OCI-LY7 (cell line): ENCODE measurements at regions not wholly inside any gene's neighbourhood (a gene's known extent, or its start where the extent isn't known, plus 50 kb on each side); places are given as distances from the start of the nearest gene placed in this dataset.

Source experiments
- BruUV-seq: library from RNA; stranded (reverse); fragments of 400-500 nt; replicated peaks from 2 replicates; lab custom pipeline; 2021; lab: Mats Ljungman, UMichigan
- CTCF ChIA-PET: fragments of 300-600 bp; sonication (Branson Sonifier 250); formaldehyde crosslinking; loops from one replicate; lab custom pipeline; 2022; ENCODE audit warnings: antibody characterized with exemption; ENCODE audit not compliant: unreplicated experiment; lab: Charles Lee
- POLR2A ChIA-PET: fragments of 300-600 bp; sonication (Branson Sonifier 250); formaldehyde crosslinking; loops from one replicate; lab custom pipeline; 2022; ENCODE audit warnings: antibody characterized with exemption; lab: Charles Lee
- DNase-seq: peaks from one replicate; pipeline ENCODE4 v3.0.0-alpha.2; 2015; ENCODE audit warnings: low spot score
- H2AFZ ChIP-seq: fragments of 200-600 bp; sonication (generic), shearing (Covaris generic); 2 replicates; pipeline ENCODE4 v1.6.1; 2014; ENCODE audit warnings: mild to moderate bottlenecking, antibody characterized with exemption, low read length, moderate library complexity
- H3K27ac ChIP-seq: fragments of 200-600 bp; sonication (generic); 2 replicates; pipeline ENCODE4 v1.5.1; 2014; ENCODE audit warnings: mixed run types, low read depth, mild to moderate bottlenecking, moderate library complexity, low read length, inconsistent platforms; ENCODE audit not compliant: poor library complexity, severe bottlenecking
- H3K36me3 ChIP-seq: fragments of 200-600 bp; sonication (generic); 2 replicates; pipeline ENCODE4 v1.6.1; 2014; ENCODE audit warnings: mild to moderate bottlenecking, antibody characterized with exemption, low read length, moderate library complexity, mixed read lengths; ENCODE audit not compliant: insufficient read depth
- H3K4me1 ChIP-seq: fragments of 200-600 bp; sonication (generic); 2 replicates; pipeline ENCODE4 v1.5.1; 2014; ENCODE audit warnings: mild to moderate bottlenecking, low read length; ENCODE audit not compliant: insufficient read depth, poor library complexity, severe bottlenecking
- H3K4me2 ChIP-seq: fragments of 200-600 bp; sonication (generic); 2 replicates; pipeline ENCODE4 v1.6.1; 2014; ENCODE audit warnings: mild to moderate bottlenecking, low read length
- H3K4me3 ChIP-seq: fragments of 200-600 bp; sonication (generic); 2 replicates; pipeline ENCODE4 v1.5.1; 2014; ENCODE audit warnings: mild to moderate bottlenecking, low read depth, low read length; ENCODE audit not compliant: poor library complexity, severe bottlenecking
- H3K79me2 ChIP-seq: fragments of 200-600 bp; sonication (generic); 2 replicates; pipeline ENCODE4 v1.6.1; 2016; ENCODE audit warnings: low read depth, mild to moderate bottlenecking, low read length, moderate library complexity, mixed read lengths; ENCODE audit not compliant: insufficient read depth
- H3K9me2 ChIP-seq: fragments of 200-600 bp; sonication (generic); 2 replicates; pipeline ENCODE4 v1.6.1; 2016; ENCODE audit warnings: mild to moderate bottlenecking, low read length, mixed read lengths; ENCODE audit not compliant: insufficient read depth
- H3K9me3 ChIP-seq: fragments of 200-600 bp; sonication (generic); 2 replicates; pipeline ENCODE4 v1.6.1; 2014; ENCODE audit warnings: mild to moderate bottlenecking, mixed run types, low read length, mixed read lengths
- H4K20me1 ChIP-seq: fragments of 200-600 bp; sonication (generic); 2 replicates; pipeline ENCODE4 v1.6.1; 2014; ENCODE audit warnings: mild to moderate bottlenecking, antibody characterized with exemption, low read length, moderate library complexity, mixed read lengths; ENCODE audit not compliant: insufficient read depth
- CTCF ChIP-seq: fragments of 200-600 bp; sonication (generic); conservative IDR thresholded peaks from 2 replicates; pipeline ENCODE4 v1.5.1; 2014; ENCODE audit warnings: mild to moderate bottlenecking, antibody characterized with exemption, low read length, moderate library complexity, mixed read lengths
- EZH2phosphoT487 ChIP-seq: fragments of 200-600 bp; sonication (generic); IDR thresholded peaks from 2 replicates; pipeline ENCODE4 v1.6.1; 2018; ENCODE audit warnings: low read depth, borderline replicate concordance, mild to moderate bottlenecking, mixed run types, antibody characterized with exemption, low read length, moderate library complexity, mixed read lengths
- intact Hi-C: fragments of 100-400 bp; cut with micrococcal nuclease; formaldehyde crosslinking; loops from one replicate; pipeline ENCODE4 v1.10.0; 2022; ENCODE audit not compliant: unreplicated experiment

GRCh38 chr4:144295286-144295995, 154.9 kb upstream of the GYPA start:
- no peak for TF ChIP-seq CTCF
- TF ChIP-seq EZH2phosphoT487: no peak
- no TSS peak for BruUV-seq
- intact Hi-C loops: no loop called here
- no peak for DNase-seq
- ChIA-PET POLR2A (interaction anchor here (0.9 kb wide), 1 partner anchor 20 kb away, joined by 3 read pairs; no protein-coding TSS in a partner anchor), CTCF (no interaction called here)
- Histone ChIP-seq H3K4me2 (no peak overlapping the region), H4K20me1 (no peaks in the 10 kb centered on the region), H3K27ac (no peak overlapping the region), H3K36me3 (no peaks in the 10 kb centered on the region), H3K9me3 (no peaks in the 10 kb centered on the region), H3K79me2 (no peaks in the 10 kb centered on the region), H3K4me1 (no peaks in the 10 kb centered on the region), H3K4me3 (no peak overlapping the region), H3K9me2 (no peaks in the 10 kb centered on the region), H2AFZ (no peak overlapping the region)

DNA sequence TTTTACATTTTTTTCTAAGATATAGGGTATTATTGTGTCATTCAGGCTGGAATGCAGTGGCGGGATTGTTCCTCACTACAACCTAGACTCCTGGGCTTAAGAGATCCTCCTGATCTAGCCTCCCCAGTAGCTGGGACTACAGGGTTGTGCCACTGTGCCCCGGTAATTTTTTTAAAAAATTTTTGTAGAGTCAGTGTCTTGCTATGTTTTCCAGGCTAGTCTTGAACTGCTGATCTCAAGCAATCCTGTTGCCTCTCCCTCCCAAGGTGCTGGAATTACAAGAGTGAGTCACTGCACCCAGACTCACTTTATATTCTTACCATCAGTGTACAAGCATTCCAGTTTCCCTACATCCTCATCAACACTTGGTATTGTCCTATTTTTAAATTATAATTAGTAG, 156.4 kb upstream of the GYPA start:
- ChIA-PET CTCF (no interaction called here), POLR2A (no interaction called here)
- Histone ChIP-seq H3K36me3 (no peaks in the 10 kb centered on the region), H3K9me3 (no peaks in the 10 kb centered on the region), H3K4me2 (no peak overlapping the region), H3K4me3 (no peak overlapping the region), H3K79me2 (no peaks in the 10 kb centered on the region), H3K27ac (no peak overlapping the region), H4K20me1 (no peaks in the 10 kb centered on the region), H2AFZ (no peak overlapping the region), H3K9me2 (no peaks in the 10 kb centered on the region), H3K4me1 (no peaks in the 10 kb centered on the region)
- TF ChIP-seq EZH2phosphoT487 (no peak), CTCF (no peak)
- intact Hi-C loops: no loop called here
- BruUV-seq: no TSS peak
- no peak for DNase-seq

DNA sequence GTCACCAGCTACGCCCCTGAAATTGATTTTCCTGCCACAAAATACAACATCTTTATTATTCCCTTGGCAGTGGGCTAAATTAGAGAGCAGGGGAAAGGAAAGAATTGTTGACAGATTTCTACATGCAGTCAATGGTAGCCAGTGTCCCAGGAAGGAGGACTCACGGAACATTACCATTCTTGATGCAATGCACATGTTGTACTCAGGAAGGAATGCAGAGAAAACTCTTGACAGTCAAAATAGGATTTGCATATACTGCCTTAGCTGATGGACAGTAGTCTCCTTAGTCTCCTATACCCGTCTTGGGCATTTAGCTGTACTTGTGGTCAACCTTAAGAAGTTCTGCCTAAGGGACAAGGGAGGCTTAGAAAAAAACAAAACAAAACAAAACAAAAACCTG, 158.0 kb upstream of the GYPA start:
- Histone ChIP-seq H3K4me1 (no peaks in the 10 kb centered on the region), H3K79me2 (no peaks in the 10 kb centered on the region), H3K4me3 (no peak overlapping the region), H4K20me1 (no peaks in the 10 kb centered on the region), H3K36me3 (no peaks in the 10 kb centered on the region), H3K9me3 (no peaks in the 10 kb centered on the region), H3K27ac (no peak overlapping the region), H3K9me2 (no peaks in the 10 kb centered on the region), H2AFZ (no peak overlapping the region), H3K4me2 (no peak overlapping the region)
- no TSS peak for BruUV-seq
- intact Hi-C loops: no loop called here
- no peak for DNase-seq
- ChIA-PET CTCF (no interaction called here), POLR2A (interaction anchor here (0.9 kb wide), 2 partner anchors 11 to 59 kb away, joined by 3 read pairs; no protein-coding TSS in a partner anchor)
- TF ChIP-seq EZH2phosphoT487 (no peak), CTCF (no peak)
